NT2/D1 (cell line): ENCODE measurements at regions not wholly inside any gene's neighbourhood (a gene's known extent, or its start where the extent isn't known, plus 50 kb on each side); places are given as distances from the start of the nearest gene placed in this dataset.
"Not testable (repeated sequence)": the region's sequence is repeated elsewhere in the genome, so short reads cannot be mapped to it uniquely, and the experiment has no call there.

Source experiments
- DNase-seq: peaks from one replicate; pipeline ENCODE4 v3.0.0-alpha.2; 2011; ENCODE audit warnings: low read depth, low spot score
- H3K27me3 ChIP-seq: 2 replicates; pipeline ENCODE4 v1.6.0; 2011; ENCODE audit warnings: mild to moderate bottlenecking; ENCODE audit not compliant: insufficient read length, insufficient read depth
- H3K36me3 ChIP-seq: 2 replicates; pipeline ENCODE4 v1.6.1; 2011; ENCODE audit warnings: mild to moderate bottlenecking, low read length, mixed read lengths; ENCODE audit not compliant: insufficient read depth, insufficient read length
- H3K4me1 ChIP-seq: 2 replicates; pipeline ENCODE4 v1.5.1; 2011; ENCODE audit not compliant: insufficient read depth, insufficient read length
- H3K4me3 ChIP-seq: 2 replicates; pipeline ENCODE4 v1.5.1; 2011; ENCODE audit warnings: low read depth; ENCODE audit not compliant: insufficient read length
- H3K9ac ChIP-seq: 2 replicates; pipeline ENCODE4 v1.6.0; 2011; ENCODE audit warnings: low read depth; ENCODE audit not compliant: insufficient read length
- H3K9me3 ChIP-seq: 2 replicates; pipeline ENCODE4 v1.5.1; 2011; ENCODE audit warnings: mild to moderate bottlenecking, low read length; ENCODE audit not compliant: insufficient read depth
- SUZ12 ChIP-seq: IDR thresholded peaks from 2 replicates; pipeline ENCODE4 v1.6.1; 2011; ENCODE audit not compliant: insufficient read length, insufficient read depth; ENCODE audit errors: extremely low read depth
- YY1 ChIP-seq: IDR thresholded peaks from 2 replicates; pipeline ENCODE4 v1.6.1; 2011; ENCODE audit not compliant: insufficient read length, insufficient read depth
- ZNF274 ChIP-seq: IDR thresholded peaks from 2 replicates; pipeline ENCODE4 v1.6.1; 2011; ENCODE audit warnings: mild to moderate bottlenecking, low read depth, low read length

GRCh38 chr7:3162289-3162688 is 118.6 kb upstream of the CARD11 start:
- Histone ChIP-seq H3K9ac (no peak overlapping the region), H3K4me3 (no peak overlapping the region), H3K36me3 (no peaks in the 10 kb centered on the region), H3K27me3 (no peaks in the 10 kb centered on the region), H3K9me3 (peaks cover 9% of the 10 kb centered on the region; the same call in 1 of the 2 replicates), H3K4me1 (no peaks in the 10 kb centered on the region)
- peak; percentile 46 for DNase-seq
- TF ChIP-seq ZNF274, result no peak

GRCh38 chr7:3162798-3163197 is 119.1 kb upstream of the CARD11 start:
- not testable (repeated sequence) for H3K9ac ChIP-seq, H3K9me3 ChIP-seq, DNase-seq, H3K4me3 ChIP-seq, H3K4me1 ChIP-seq, H3K27me3 ChIP-seq, H3K36me3 ChIP-seq

GRCh38 chr7:3164380-3164792 is 120.7 kb upstream of the CARD11 start:
- DNase-seq, result no peak
- H3K9me3 ChIP-seq, result peaks cover 9% of the 10 kb centered on the region; the same call in 1 of the 2 replicates
- TF ChIP-seq ZNF274 (no peak), SUZ12 (no peak), YY1 (no peak)

GRCh38 chr7:3165681-3166580 is 122.3 kb upstream of the CARD11 start:
- Histone ChIP-seq H3K27me3 (no peaks in the 10 kb centered on the region), H3K36me3 (no peaks in the 10 kb centered on the region), H3K9ac (no peak overlapping the region), H3K9me3 (peaks cover 9% of the 10 kb centered on the region; the same call in 1 of the 2 replicates), H3K4me1 (peaks cover 2% of the 10 kb centered on the region), H3K4me3 (no peak overlapping the region)
- TF ChIP-seq SUZ12 (no peak), YY1 (no peak), ZNF274 (no peak)
- DNase-seq, result no peak

More at GRCh38 chr7:3164380-3164792, 120.7 kb upstream of the CARD11 start:
- Histone ChIP-seq H3K9ac (no peak overlapping the region), H3K36me3 (no peaks in the 10 kb centered on the region), H3K27me3 (no peaks in the 10 kb centered on the region), H3K4me3 (no peak overlapping the region), H3K4me1 (peaks cover 2% of the 10 kb centered on the region)

- TF ChIP-seq YY1, result no peak
- no peak for TF ChIP-seq SUZ12
- no peak for TF ChIP-seq ZNF274
Measured at GRCh38 chr7:3167551-3167950, 123.9 kb upstream of the CARD11 start.

GRCh38 chr7:3168370-3168769 is 124.7 kb upstream of the CARD11 start:
- TF ChIP-seq ZNF274 (no peak), SUZ12 (no peak), YY1 (no peak)
- H3K27me3 ChIP-seq, result no peaks in the 10 kb centered on the region

More at GRCh38 chr7:3167551-3167950, 123.9 kb upstream of the CARD11 start:
- Histone ChIP-seq H3K36me3 (no peaks in the 10 kb centered on the region), H3K9me3 (peaks cover 7% of the 10 kb centered on the region; the same call in 1 of the 2 replicates), H3K9ac (no peak overlapping the region), H3K4me1 (peaks cover 2% of the 10 kb centered on the region), H3K4me3 (no peak overlapping the region), H3K27me3 (no peaks in the 10 kb centered on the region)
- no peak for DNase-seq

GRCh38 chr7:3168869-3169268 is 125.2 kb upstream of the CARD11 start:
- Histone ChIP-seq H3K36me3 (no peaks in the 10 kb centered on the region), H3K4me1 (peaks cover 2% of the 10 kb centered on the region), H3K9me3 (no peaks in the 10 kb centered on the region; the same call in 1 of the 2 replicates), H3K4me3 (no peak overlapping the region), H3K9ac (no peak overlapping the region), H3K27me3 (no peaks in the 10 kb centered on the region)
- DNase-seq, result no peak
- TF ChIP-seq YY1, result no peak
- no peak for TF ChIP-seq SUZ12
- no peak for TF ChIP-seq ZNF274

More at GRCh38 chr7:3168370-3168769, 124.7 kb upstream of the CARD11 start:
- Histone ChIP-seq H3K9me3 (no peaks in the 10 kb centered on the region; the same call in 1 of the 2 replicates), H3K4me1 (peaks cover 2% of the 10 kb centered on the region), H3K36me3 (no peaks in the 10 kb centered on the region), H3K4me3 (no peak overlapping the region), H3K9ac (no peak overlapping the region)
- no peak for DNase-seq
